ENCODE measurements at regions not wholly inside any gene's neighbourhood (a gene's known extent, or its start where the extent isn't known, plus 50 kb on each side); places are given as distances from the start of the nearest gene placed in this dataset.

DNA sequence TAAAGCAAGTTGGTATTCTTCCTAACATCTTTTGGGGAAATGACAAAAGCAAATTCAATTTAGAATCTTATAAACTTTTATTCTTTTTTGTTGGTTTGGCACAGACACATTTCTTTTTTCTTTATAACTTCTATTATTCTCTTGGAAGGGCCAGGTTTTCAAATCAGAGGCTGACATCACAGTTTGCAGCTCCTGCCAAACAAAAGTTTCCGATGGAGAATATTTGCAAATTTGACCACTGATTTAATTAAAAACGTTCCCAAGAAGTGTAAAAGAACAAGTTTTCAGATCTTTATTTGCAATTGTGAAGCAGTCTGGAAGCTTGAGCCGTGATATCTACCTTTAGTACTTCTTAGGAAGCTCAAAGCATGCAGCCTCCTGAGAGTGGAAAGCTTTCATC lies 53.8 kb upstream of the CD83 start:
- TF ChIP-seq CTCF (IDR thresholded peaks at IDR 0.05) (no peak), POLR2A (IDR thresholded peaks at IDR 0.05) (no peak)
